AG04450 (cell line): ENCODE measurements at regions not wholly inside any gene's neighbourhood (a gene's known extent, or its start where the extent isn't known, plus 50 kb on each side); places are given as distances from the start of the nearest gene placed in this dataset.
"Not testable (repeated sequence)": the region's sequence is repeated elsewhere in the genome, so short reads cannot be mapped to it uniquely, and the experiment has no call there.

Experiments
- CTCF ChIA-PET: fragments of 300-600, 350-600 bp; formaldehyde crosslinking; extraction: SDS; loops from one replicate; lab custom pipeline; 2022; ENCODE audit warnings: antibody characterized with exemption, inconsistent platforms; lab: Charles Lee
- POLR2A ChIA-PET: fragments of 350-600 bp; formaldehyde crosslinking; extraction: SDS; loops from one replicate; lab custom pipeline; 2021; ENCODE audit warnings: antibody characterized with exemption, inconsistent platforms; lab: Yijun Ruan, JAX
- DNase-seq: peaks from one replicate; pipeline ENCODE4 v3.0.0-alpha.2; 2011; ENCODE audit warnings: low read depth, low spot score
- H3K27ac ChIP-seq: one replicate; pipeline ENCODE4 v1.5.1; 2012; ENCODE audit warnings: low read depth, low read length, control low read depth
- H3K27me3 ChIP-seq: one replicate; pipeline ENCODE4 v1.6.0; 2012; ENCODE audit warnings: low read length; ENCODE audit not compliant: control insufficient read depth, insufficient read depth
- H3K4me3 ChIP-seq: 2 replicates; pipeline ENCODE4 v1.5.1; 2011; ENCODE audit warnings: mild to moderate bottlenecking, low read depth, low read length, control low read depth
- H3K9me3 ChIP-seq: 2 replicates; pipeline ENCODE4 v1.5.1; 2012; ENCODE audit warnings: low read length; ENCODE audit not compliant: control insufficient read depth, insufficient read depth
- TF ChIP-seq, protein P1 (sequence below): IDR thresholded peaks from 2 replicates; pipeline ENCODE4 v1.5.1; 2011; ENCODE audit warnings: low read depth, low read length, control low read depth, inconsistent platforms

DNA sequence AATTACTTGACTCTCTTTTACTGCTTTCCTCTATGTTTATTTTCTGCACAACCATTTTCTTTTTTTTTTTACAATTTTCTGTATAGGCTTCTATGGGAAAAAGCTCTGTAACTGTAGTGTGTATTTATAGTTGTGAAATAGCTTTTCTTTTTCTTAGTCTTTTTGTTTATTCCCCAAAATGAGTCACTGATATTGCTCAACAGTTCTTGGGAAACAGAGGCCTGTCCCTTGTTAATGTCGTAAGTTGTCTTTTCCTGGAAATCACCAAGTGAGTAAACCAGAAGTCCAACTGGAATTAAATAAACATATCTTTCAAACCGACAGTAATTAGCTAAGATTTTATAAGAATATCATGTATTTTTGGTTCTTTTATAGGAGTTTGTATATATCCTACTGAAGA, 325.1 kb upstream of the PRR16 start:
- no peak overlapping the region for H3K4me3 ChIP-seq
- H3K9me3 ChIP-seq = no peaks in the 10 kb centered on the region
- no peaks in the 10 kb centered on the region for H3K27me3 ChIP-seq
- TF ChIP-seq, protein P1, sequence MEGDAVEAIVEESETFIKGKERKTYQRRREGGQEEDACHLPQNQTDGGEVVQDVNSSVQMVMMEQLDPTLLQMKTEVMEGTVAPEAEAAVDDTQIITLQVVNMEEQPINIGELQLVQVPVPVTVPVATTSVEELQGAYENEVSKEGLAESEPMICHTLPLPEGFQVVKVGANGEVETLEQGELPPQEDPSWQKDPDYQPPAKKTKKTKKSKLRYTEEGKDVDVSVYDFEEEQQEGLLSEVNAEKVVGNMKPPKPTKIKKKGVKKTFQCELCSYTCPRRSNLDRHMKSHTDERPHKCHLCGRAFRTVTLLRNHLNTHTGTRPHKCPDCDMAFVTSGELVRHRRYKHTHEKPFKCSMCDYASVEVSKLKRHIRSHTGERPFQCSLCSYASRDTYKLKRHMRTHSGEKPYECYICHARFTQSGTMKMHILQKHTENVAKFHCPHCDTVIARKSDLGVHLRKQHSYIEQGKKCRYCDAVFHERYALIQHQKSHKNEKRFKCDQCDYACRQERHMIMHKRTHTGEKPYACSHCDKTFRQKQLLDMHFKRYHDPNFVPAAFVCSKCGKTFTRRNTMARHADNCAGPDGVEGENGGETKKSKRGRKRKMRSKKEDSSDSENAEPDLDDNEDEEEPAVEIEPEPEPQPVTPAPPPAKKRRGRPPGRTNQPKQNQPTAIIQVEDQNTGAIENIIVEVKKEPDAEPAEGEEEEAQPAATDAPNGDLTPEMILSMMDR = no peak
- no peak overlapping the region for H3K27ac ChIP-seq
- POLR2A ChIA-PET = interaction anchor here (0.6 kb wide), 3 partner anchors 55 to 307 kb away, joined by 3 to 4 read pairs (median 3); no protein-coding TSS in a partner anchor
- DNase-seq = peak; percentile 91
- CTCF ChIA-PET = no interaction called here

DNA sequence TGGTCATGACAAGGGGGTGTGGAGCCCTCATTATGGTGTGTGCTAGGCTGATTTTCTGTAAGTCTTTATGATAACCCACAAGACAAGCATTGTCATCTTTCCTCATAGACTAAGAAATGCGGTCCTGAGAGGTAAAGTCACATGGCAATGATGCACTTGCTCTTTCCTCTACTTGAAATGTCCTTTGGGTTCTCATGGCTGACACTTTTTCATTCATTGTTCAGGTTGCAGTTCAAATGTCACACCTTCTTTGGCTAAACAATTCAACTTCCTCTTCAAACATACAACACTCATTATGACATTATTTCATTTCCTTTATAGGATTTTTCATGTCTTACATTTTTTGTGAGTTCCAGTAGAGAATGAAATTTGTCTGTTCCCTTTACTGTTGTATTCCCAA, 323.6 kb upstream of the PRR16 start:
- ChIA-PET POLR2A (no interaction called here), CTCF (no interaction called here)
- TF ChIP-seq, protein P1 = no peak
- Histone ChIP-seq H3K4me3 (no peak overlapping the region), H3K9me3 (peaks cover 8% of the 10 kb centered on the region; the same call in 1 of the 2 replicates), H3K27me3 (no peaks in the 10 kb centered on the region), H3K27ac (no peak overlapping the region)
- no peak for DNase-seq

DNA sequence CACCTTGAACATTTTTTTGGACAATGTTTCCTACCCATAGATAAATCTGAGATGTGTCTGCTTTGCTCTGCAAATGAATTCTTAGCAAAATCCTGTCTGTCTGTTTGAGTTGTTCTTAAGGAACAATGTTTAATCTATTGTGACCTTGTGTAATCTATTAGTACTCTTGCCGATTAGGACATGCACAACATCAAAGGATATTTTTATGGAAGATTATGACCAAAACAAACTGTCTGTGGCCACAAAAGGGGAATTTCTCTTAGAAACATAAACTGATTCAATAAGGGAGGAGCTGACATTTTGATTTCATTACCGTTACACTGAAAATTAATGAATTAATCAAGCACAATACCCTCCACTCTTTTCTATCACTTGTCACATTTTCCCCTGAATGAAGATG, 323.0 kb upstream of the PRR16 start:
- peaks cover 9% of the 10 kb centered on the region; the same call in 1 of the 2 replicates for H3K9me3 ChIP-seq
- H3K4me3 ChIP-seq = no peak overlapping the region
- CTCF ChIA-PET = no interaction called here
- no peak overlapping the region for H3K27ac ChIP-seq
- TF ChIP-seq, protein P1 = no peak
- H3K27me3 ChIP-seq = no peaks in the 10 kb centered on the region
- no peak for DNase-seq
- POLR2A ChIA-PET = no interaction called here

DNA sequence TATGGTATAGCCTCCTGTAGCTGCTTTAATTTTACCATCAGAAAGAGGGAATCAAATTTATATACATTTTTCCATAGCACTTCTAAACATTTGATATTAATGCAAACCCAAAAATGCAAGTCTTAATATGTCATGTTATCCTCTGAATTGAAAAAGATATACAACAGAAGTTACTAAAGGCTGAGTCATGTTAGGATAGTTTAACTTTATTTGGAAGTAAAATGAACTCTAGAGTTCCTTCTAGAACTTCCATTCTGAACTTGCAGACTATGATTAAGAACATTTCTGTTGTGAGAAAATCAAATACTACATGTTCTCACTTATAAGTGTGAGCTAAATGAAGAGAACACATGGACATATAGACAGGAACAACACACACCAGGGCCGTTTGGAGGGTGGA, 317.3 kb upstream of the PRR16 start:
- ChIA-PET CTCF (interaction anchor here (0.5 kb wide), 1 partner anchor 982 kb away, joined by 3 read pairs; no protein-coding TSS in a partner anchor), POLR2A (no interaction called here)
- H3K27ac ChIP-seq = no peak overlapping the region
- H3K27me3 ChIP-seq = no peaks in the 10 kb centered on the region
- DNase-seq = no peak
- TF ChIP-seq, protein P1 = no peak
- H3K4me3 ChIP-seq = no peak overlapping the region
- H3K9me3 ChIP-seq = peaks cover 9% of the 10 kb centered on the region

DNA sequence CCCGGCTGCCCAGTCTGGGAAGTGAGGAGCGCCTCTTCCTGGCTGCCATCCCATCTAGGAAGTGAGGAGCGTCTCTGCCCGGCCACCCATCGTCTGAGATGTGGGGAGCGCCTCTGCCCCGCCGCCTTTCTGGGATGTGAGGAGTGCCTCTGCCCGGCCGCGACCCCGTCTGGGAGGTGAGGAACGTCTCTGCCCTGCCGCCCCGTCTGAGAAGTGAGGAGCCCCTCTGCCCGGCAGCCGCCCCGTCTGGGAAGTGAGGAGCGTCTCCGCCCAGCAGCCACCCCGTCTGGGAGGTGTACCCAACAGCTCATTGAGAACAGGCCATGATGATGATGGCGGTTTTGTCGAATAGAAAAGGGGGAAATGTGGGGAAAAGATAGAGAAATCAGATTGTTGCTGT, 316.2 kb upstream of the PRR16 start:
- DNase-seq, H3K4me3 ChIP-seq, H3K9me3 ChIP-seq, POLR2A ChIA-PET, H3K27ac ChIP-seq, CTCF ChIA-PET, H3K27me3 ChIP-seq: not testable (repeated sequence)
